ENCODE measurements at regions not wholly inside any gene's neighbourhood (a gene's known extent, or its start where the extent isn't known, plus 50 kb on each side); places are given as distances from the start of the nearest gene placed in this dataset.

DNA sequence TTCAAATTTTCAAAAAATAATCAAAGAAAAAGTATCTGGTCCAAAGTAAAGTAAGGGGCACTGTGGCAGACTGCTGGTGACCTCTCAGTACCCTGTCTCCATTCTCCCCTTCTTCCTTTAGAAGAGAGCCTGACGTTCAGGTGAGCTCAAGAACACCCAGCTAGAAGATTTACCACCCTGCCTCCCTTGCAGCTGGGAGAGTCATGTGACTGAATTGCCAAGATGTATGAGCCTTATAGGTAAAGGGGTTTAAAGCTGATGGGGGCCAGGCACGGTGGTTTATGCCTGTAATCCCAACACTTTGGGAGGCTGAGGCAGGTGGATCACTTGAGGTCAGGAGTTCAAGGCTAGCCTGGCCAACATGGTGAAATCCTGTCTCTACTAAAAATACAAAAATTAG lies 86.3 kb upstream of the NANOS1 start:
- TF ChIP-seq, protein P1, sequence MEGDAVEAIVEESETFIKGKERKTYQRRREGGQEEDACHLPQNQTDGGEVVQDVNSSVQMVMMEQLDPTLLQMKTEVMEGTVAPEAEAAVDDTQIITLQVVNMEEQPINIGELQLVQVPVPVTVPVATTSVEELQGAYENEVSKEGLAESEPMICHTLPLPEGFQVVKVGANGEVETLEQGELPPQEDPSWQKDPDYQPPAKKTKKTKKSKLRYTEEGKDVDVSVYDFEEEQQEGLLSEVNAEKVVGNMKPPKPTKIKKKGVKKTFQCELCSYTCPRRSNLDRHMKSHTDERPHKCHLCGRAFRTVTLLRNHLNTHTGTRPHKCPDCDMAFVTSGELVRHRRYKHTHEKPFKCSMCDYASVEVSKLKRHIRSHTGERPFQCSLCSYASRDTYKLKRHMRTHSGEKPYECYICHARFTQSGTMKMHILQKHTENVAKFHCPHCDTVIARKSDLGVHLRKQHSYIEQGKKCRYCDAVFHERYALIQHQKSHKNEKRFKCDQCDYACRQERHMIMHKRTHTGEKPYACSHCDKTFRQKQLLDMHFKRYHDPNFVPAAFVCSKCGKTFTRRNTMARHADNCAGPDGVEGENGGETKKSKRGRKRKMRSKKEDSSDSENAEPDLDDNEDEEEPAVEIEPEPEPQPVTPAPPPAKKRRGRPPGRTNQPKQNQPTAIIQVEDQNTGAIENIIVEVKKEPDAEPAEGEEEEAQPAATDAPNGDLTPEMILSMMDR (IDR thresholded peaks at IDR 0.05; ENCODE audit: low read length) = no peak
- TF ChIP-seq EZH2 (optimal IDR thresholded peaks at IDR 0.05; ENCODE audit: low read depth, low read length) = no peak
- TF ChIP-seq EZH2phosphoT487 (IDR thresholded peaks at IDR 0.05; ENCODE audit: low read length) = no peak
